HL-60 (cell line): ENCODE measurements at regions not wholly inside any gene's neighbourhood (a gene's known extent, or its start where the extent isn't known, plus 50 kb on each side); places are given as distances from the start of the nearest gene placed in this dataset.

Source experiments
- DNase-seq, 2 experiments: peaks; one replicate each; pipeline ENCODE4 v3.0.0-alpha.2; 2010 to 2020; ENCODE audit warnings: low read depth in 1 of 2, low spot score in 1 of 2
- H3K27ac ChIP-seq: fragments of 250-450 bp; sonication (Bioruptor Pico); replicated peaks from 2 replicates; pipeline ENCODE4 v1.5.1; 2020; ENCODE audit warnings: mild to moderate bottlenecking, moderate library complexity
- H3K27me3 ChIP-seq: fragments of 250-450 bp; sonication (Bioruptor Pico); 2 replicates; pipeline ENCODE4 v1.5.1; 2021; ENCODE audit warnings: mild to moderate bottlenecking, moderate library complexity; ENCODE audit not compliant: insufficient read depth, poor library complexity, severe bottlenecking
- H3K4me3 ChIP-seq: replicated peaks from 2 replicates; pipeline ENCODE4 v1.5.1; 2011; ENCODE audit warnings: mild to moderate bottlenecking, control low read depth, low read length; ENCODE audit not compliant: insufficient read depth
- GABPA ChIP-seq: IDR thresholded peaks from 2 replicates; pipeline ENCODE4 v1.6.1; 2012; ENCODE audit warnings: low read depth
- POLR2AphosphoS5 ChIP-seq: IDR thresholded peaks from 2 replicates; pipeline ENCODE4 v1.6.1; 2012; ENCODE audit warnings: low read depth
- REST ChIP-seq: IDR thresholded peaks from 2 replicates; pipeline ENCODE4 v1.6.1; 2012; ENCODE audit warnings: low read depth; ENCODE audit not compliant: insufficient replicate concordance
- SPI1 ChIP-seq: IDR thresholded peaks from 2 replicates; pipeline ENCODE4 v1.6.1; 2012; ENCODE audit warnings: low read depth, mild to moderate bottlenecking, borderline replicate concordance
- TF ChIP-seq, protein P1 (sequence below): IDR thresholded peaks from one replicate; pipeline ENCODE4 v1.5.1; 2011; ENCODE audit warnings: low read length, control low read depth, inconsistent platforms; ENCODE audit not compliant: insufficient read depth

DNA sequence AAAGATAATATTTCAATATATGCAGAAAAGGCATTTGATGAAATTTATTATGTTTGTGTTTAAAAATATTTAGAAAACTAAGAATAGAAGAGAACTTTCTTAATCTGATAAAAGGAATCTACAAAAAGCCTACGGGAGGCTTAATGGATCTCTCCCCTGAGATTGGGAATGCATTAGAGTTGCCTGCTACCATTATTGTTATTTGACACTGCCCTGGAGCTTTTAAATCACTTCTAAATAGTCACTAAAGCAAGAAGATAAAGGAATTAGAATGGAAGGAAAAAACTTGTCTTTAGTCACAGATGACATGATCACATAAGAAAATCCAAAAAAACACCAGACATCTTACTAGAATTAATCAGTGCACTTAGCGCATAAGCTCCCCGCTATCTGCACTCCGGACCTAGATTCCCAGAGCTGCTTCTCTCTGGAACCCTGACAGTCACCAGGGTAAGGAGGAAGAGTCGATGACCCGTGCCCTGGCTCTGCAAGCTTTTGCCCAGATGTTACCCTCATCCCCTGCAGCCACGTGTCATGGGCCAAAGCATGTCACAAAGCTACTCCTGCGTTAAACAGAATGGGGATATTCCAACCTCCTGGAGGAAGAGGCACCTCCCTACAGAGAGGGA lies 97.1 kb downstream of the MINAR1 start:
- TF ChIP-seq SPI1, result no peak
- DNase-seq, result no peak
- no peaks in the 10 kb centered on the region for H3K27me3 ChIP-seq
- no peak overlapping the region for H3K4me3 ChIP-seq
- no peak overlapping the region for H3K27ac ChIP-seq

DNA sequence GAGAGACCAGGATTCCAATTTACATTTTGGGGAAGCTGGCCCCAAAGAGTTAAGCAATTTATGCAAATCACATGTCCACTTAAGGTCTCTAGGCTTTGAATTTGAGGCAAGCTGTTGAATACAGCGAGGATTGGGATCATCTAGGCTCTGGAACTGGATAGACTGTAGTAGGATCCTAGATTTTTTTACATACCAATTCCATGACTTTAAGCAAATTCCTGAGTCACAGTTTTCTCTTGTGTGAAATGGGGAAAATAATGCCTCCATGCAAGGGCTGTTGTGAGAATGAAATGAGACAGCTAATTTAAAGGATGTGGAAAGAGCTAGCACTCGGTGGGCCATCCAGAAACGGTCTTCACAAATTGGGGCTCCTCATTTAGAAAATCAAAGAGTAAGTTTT lies 103.4 kb downstream of the MINAR1 start:
- no peak overlapping the region for H3K27ac ChIP-seq
- no peak for DNase-seq
- no peak overlapping the region for H3K4me3 ChIP-seq
- TF ChIP-seq REST (no peak), POLR2AphosphoS5 (no peak), GABPA (no peak), SPI1 (no peak)
- TF ChIP-seq, protein P1, sequence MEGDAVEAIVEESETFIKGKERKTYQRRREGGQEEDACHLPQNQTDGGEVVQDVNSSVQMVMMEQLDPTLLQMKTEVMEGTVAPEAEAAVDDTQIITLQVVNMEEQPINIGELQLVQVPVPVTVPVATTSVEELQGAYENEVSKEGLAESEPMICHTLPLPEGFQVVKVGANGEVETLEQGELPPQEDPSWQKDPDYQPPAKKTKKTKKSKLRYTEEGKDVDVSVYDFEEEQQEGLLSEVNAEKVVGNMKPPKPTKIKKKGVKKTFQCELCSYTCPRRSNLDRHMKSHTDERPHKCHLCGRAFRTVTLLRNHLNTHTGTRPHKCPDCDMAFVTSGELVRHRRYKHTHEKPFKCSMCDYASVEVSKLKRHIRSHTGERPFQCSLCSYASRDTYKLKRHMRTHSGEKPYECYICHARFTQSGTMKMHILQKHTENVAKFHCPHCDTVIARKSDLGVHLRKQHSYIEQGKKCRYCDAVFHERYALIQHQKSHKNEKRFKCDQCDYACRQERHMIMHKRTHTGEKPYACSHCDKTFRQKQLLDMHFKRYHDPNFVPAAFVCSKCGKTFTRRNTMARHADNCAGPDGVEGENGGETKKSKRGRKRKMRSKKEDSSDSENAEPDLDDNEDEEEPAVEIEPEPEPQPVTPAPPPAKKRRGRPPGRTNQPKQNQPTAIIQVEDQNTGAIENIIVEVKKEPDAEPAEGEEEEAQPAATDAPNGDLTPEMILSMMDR, result no peak
- no peaks in the 10 kb centered on the region for H3K27me3 ChIP-seq

- TF ChIP-seq GABPA (no peak), REST (no peak), POLR2AphosphoS5 (no peak), SPI1 (no peak)
- TF ChIP-seq, protein P1, result no peak
- H3K4me3 ChIP-seq, result no peak overlapping the region
- H3K27ac ChIP-seq, result no peak overlapping the region
- no peaks in the 10 kb centered on the region for H3K27me3 ChIP-seq
- no peak for DNase-seq
These were observed 106.4 kb downstream of the MINAR1 start for GRCh38 chr15:79538527-79538926.

GRCh38 chr15:79539401-79539800 lies 107.3 kb downstream of the MINAR1 start:
- H3K4me3 ChIP-seq, result no peak overlapping the region
- TF ChIP-seq SPI1 (no peak), REST (no peak), GABPA (no peak), POLR2AphosphoS5 (no peak)
- TF ChIP-seq, protein P1, result no peak
- DNase-seq, result no peak
- H3K27me3 ChIP-seq, result no peaks in the 10 kb centered on the region
- no peak overlapping the region for H3K27ac ChIP-seq
